Liver (tissue), 7 donors: ENCODE measurements at regions not wholly inside any gene's neighbourhood (a gene's known extent, or its start where the extent isn't known, plus 50 kb on each side); places are given as distances from the start of the nearest gene placed in this dataset.

Source experiments
- DNase-seq: peaks from one replicate; pipeline ENCODE4 v3.0.0-alpha.2; 2017; ENCODE audit warnings: low spot score
- H3K27ac ChIP-seq, 2 donors: one replicate each; pipeline ENCODE4 v1.7.0; 2013; ENCODE audit warnings: inconsistent platforms in 2 of 2, low read length in 2 of 2, control low read depth in 1 of 2, low read depth in 1 of 2, mild to moderate bottlenecking in 1 of 2
- H3K27me3 ChIP-seq, 4 donors: one replicate each; pipeline versions ENCODE4 v1.6.1 to v1.7.0; 2013; ENCODE audit warnings: low read length in 3 of 4, inconsistent platforms in 1 of 4, mild to moderate bottlenecking in 1 of 4, moderate library complexity in 1 of 4; ENCODE audit not compliant: control insufficient read depth in 4 of 4, insufficient read depth in 4 of 4
- H3K36me3 ChIP-seq, 4 donors: one replicate each; pipeline versions ENCODE4 v1.6.1 to v1.7.0; 2013; ENCODE audit warnings: low read length in 3 of 4, mild to moderate bottlenecking in 3 of 4, low read depth in 1 of 4, moderate library complexity in 1 of 4; ENCODE audit not compliant: control insufficient read depth in 4 of 4, insufficient read depth in 3 of 4
- H3K4me1 ChIP-seq, 4 donors: one replicate each; pipeline versions ENCODE4 v1.6.1 to v1.7.0; 2013; ENCODE audit warnings: low read length in 3 of 4, mild to moderate bottlenecking in 3 of 4, moderate library complexity in 1 of 4; ENCODE audit not compliant: control insufficient read depth in 4 of 4, insufficient read depth in 4 of 4
- H3K4me3 ChIP-seq, 3 donors: one replicate each; pipeline versions ENCODE4 v1.6.1 to v1.7.0; 2013; ENCODE audit warnings: low read length in 3 of 3, control low read depth in 1 of 3, low read depth in 1 of 3, mild to moderate bottlenecking in 1 of 3
- H3K9ac ChIP-seq, 2 donors: one replicate each; pipeline ENCODE4 v1.7.0; 2013; ENCODE audit warnings: low read length in 2 of 2, mild to moderate bottlenecking in 2 of 2, moderate library complexity in 2 of 2, control low read depth in 1 of 2, low read depth in 1 of 2
- H3K9me3 ChIP-seq, 4 donors: one replicate each; pipeline versions ENCODE4 v1.6.1 to v1.7.0; 2013; ENCODE audit warnings: low read length in 3 of 4; ENCODE audit not compliant: control insufficient read depth in 4 of 4
- ATF3 ChIP-seq: IDR thresholded peaks from 2 replicates; pipeline ENCODE4 v1.6.1; 2016; ENCODE audit warnings: antibody characterized with exemption
- EGR1 ChIP-seq, 2 donors: IDR thresholded peaks; 2 replicates each; pipeline ENCODE4 v1.6.1; 2016 to 2018; ENCODE audit warnings: antibody characterized with exemption in 2 of 2, low read depth in 2 of 2
- FOXA1 ChIP-seq: IDR thresholded peaks from 2 replicates; pipeline ENCODE4 v1.6.1; 2016; ENCODE audit warnings: antibody characterized with exemption
- FOXA2 ChIP-seq: IDR thresholded peaks from 2 replicates; pipeline ENCODE4 v1.6.1; 2016; ENCODE audit warnings: antibody characterized with exemption
- GABPA ChIP-seq, 2 donors: IDR thresholded peaks in 1 of 2; conservative IDR thresholded peaks in 1 of 2; 2 replicates each; pipeline ENCODE4 v1.6.1; 2016; ENCODE audit warnings: antibody characterized with exemption in 2 of 2, mild to moderate bottlenecking in 1 of 2, moderate library complexity in 1 of 2
- HNF4A ChIP-seq, 2 donors: conservative IDR thresholded peaks; 2 replicates each; pipeline ENCODE4 v1.6.1; 2016; ENCODE audit warnings: antibody characterized with exemption in 2 of 2, mild to moderate bottlenecking in 2 of 2
- JUND ChIP-seq, 2 donors: IDR thresholded peaks; 2 replicates each; pipeline ENCODE4 v1.6.1; 2016; ENCODE audit warnings: antibody characterized with exemption in 2 of 2
- MAX ChIP-seq: IDR thresholded peaks from 2 replicates; pipeline ENCODE4 v1.6.1; 2016; ENCODE audit warnings: antibody characterized with exemption
- NR2F2 ChIP-seq: IDR thresholded peaks from 2 replicates; pipeline ENCODE4 v1.6.1; 2016; ENCODE audit warnings: antibody characterized with exemption
- RAD21 ChIP-seq, 2 donors: IDR thresholded peaks; 2 replicates each; pipeline ENCODE4 v1.6.1; 2016; ENCODE audit warnings: antibody characterized with exemption in 2 of 2, mild to moderate bottlenecking in 2 of 2
- REST ChIP-seq: IDR thresholded peaks from 2 replicates; pipeline ENCODE4 v1.6.1; 2016; ENCODE audit warnings: antibody characterized with exemption, mild to moderate bottlenecking
- RXRA ChIP-seq, 2 donors: IDR thresholded peaks; 2 replicates each; pipeline ENCODE4 v1.6.1; 2017 to 2018; ENCODE audit warnings: antibody characterized with exemption in 2 of 2, mild to moderate bottlenecking in 1 of 2
- SP1 ChIP-seq: IDR thresholded peaks from 2 replicates; pipeline ENCODE4 v1.6.1; 2018; ENCODE audit warnings: antibody characterized with exemption, mild to moderate bottlenecking
- TAF1 ChIP-seq: conservative IDR thresholded peaks from 2 replicates; pipeline ENCODE4 v1.6.1; 2016; ENCODE audit warnings: antibody characterized with exemption, mild to moderate bottlenecking
- YY1 ChIP-seq: IDR thresholded peaks from 2 replicates; pipeline ENCODE4 v1.6.1; 2016; ENCODE audit warnings: antibody characterized with exemption, mild to moderate bottlenecking
- ZBTB33 ChIP-seq: IDR thresholded peaks from 2 replicates; pipeline ENCODE4 v1.6.1; 2016; ENCODE audit warnings: antibody characterized with exemption
- whole genome bisulfite sequencing: extraction: QIAGEN DNeasy Blood & Tissue Kit; methylation state at CpG from one replicate; pipeline ENCODE4 v1.1.7; 2013; 5-methylcytosine and 5-hydroxymethylcytosine counted together
- donor health status: healthy.
- donor health status: healthy.
- donor health status: healthy.
- donor health status: healthy.

GRCh38 chr15:97200161-97200560 is 760.3 kb upstream of the ARRDC4 start:
- no peak overlapping the region for H3K9ac ChIP-seq
- H3K27me3 ChIP-seq = peaks cover 0 to 4% (median 0%) of the 10 kb centered on the region in 4 donors

GRCh38 chr15:97210277-97210676 is 750.2 kb upstream of the ARRDC4 start:
- no peak for DNase-seq
- H3K36me3 ChIP-seq = no peaks in the 10 kb centered on the region
- H3K4me3 ChIP-seq = no peak overlapping the region
- no peak for TF ChIP-seq REST
- TF ChIP-seq ATF3 = no peak
- no peak for TF ChIP-seq EGR1 (IDR thresholded peaks at IDR 0.05; ENCODE audit: low read depth in 2 of 2)
- TF ChIP-seq TAF1 = no peak
- no peak for TF ChIP-seq RXRA (IDR thresholded peaks at IDR 0.05)
- TF ChIP-seq NR2F2 = no peak
- TF ChIP-seq YY1 = no peak
- H3K9me3 ChIP-seq = no peaks in the 10 kb centered on the region
- no peak overlapping the region for H3K9ac ChIP-seq
- no peaks in the 10 kb centered on the region for H3K27me3 ChIP-seq
- no peaks in the 10 kb centered on the region for H3K4me1 ChIP-seq
- no peak overlapping the region for H3K27ac ChIP-seq

More at GRCh38 chr15:97200161-97200560, 760.3 kb upstream of the ARRDC4 start:
- whole genome bisulfite sequencing = 73% methylated on average over 2 of the region's 2 CpGs
- Histone ChIP-seq H3K27ac (no peak overlapping the region), H3K36me3 (no peaks in the 10 kb centered on the region), H3K4me1 (no peaks in the 10 kb centered on the region), H3K9me3 (no peaks in the 10 kb centered on the region), H3K4me3 (no peak overlapping the region)
- DNase-seq = no peak
- TF ChIP-seq EGR1 (IDR thresholded peaks at IDR 0.05; ENCODE audit: low read depth in 2 of 2) (no peak), HNF4A (conservative IDR thresholded peaks at IDR 0.05) (no peak), NR2F2 (no peak), RXRA (IDR thresholded peaks at IDR 0.05) (no peak), GABPA (IDR thresholded peaks at IDR 0.05 in 1 of 2, conservative IDR thresholded peaks at IDR 0.05 in 1 of 2) (no peak), RAD21 (IDR thresholded peaks at IDR 0.05) (no peak), JUND (IDR thresholded peaks at IDR 0.05) (no peak), FOXA2 (no peak), FOXA1 (no peak), TAF1 (no peak), ATF3 (no peak), YY1 (no peak), SP1 (no peak), MAX (no peak), REST (no peak), ZBTB33 (no peak)
